Renal cortex interstitium (tissue), 11 donors: ENCODE measurements at regions not wholly inside any gene's neighbourhood (a gene's known extent, or its start where the extent isn't known, plus 50 kb on each side); places are given as distances from the start of the nearest gene placed in this dataset.
"Not testable (repeated sequence)": the region's sequence is repeated elsewhere in the genome, so short reads cannot be mapped to it uniquely, and the experiment has no call there.

Source experiments
- DNase-seq, 11 donors: peaks; one replicate each; pipeline ENCODE4 v3.0.0-alpha.2; 2013; ENCODE audit warnings: low read depth in 9 of 11, low spot score in 4 of 11; ENCODE audit errors: extremely low read depth in 1 of 11

DNA sequence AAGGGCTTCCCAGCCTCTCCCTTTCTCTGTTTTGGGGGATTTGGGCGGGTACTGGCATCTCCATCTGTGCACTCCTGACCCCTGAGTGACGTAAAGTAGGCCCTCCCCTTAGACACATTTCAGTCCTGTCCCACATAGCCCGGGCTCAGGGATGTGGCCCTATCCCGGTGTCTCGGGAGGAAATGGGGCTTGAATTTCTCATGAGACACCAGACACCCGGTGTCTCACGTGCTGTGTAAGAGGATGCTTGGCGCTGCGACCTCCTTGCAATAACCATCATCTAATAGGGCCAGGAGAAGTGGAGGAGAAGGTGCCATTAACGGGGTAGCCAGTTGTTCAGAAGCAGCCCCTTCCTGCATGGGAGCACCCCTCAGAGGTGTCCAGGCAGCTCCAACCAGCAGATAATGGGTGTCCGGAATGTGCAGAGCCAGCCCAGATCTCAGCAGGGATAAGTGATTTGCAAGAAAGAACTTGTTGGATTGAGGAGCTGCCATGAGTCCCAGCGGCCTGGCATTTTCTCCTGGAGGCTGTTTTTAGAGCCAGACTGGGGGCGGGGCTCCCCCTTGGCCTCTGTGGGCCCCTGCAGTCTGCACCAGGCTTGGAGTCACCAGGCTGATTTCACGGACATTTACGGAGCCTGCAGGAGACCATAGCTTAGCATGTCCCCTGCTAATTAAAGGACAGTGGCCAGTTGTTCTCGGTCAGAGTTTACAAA, 372.0 kb downstream of the PREX1 start:
- DNase-seq: no peak

- DNase-seq: no peak
Observed at GRCh38 chr20:48454671-48455490, 372.9 kb downstream of the PREX1 start.

GRCh38 chr20:48453477-48454093, 374.2 kb downstream of the PREX1 start:
- DNase-seq: no peak

DNA sequence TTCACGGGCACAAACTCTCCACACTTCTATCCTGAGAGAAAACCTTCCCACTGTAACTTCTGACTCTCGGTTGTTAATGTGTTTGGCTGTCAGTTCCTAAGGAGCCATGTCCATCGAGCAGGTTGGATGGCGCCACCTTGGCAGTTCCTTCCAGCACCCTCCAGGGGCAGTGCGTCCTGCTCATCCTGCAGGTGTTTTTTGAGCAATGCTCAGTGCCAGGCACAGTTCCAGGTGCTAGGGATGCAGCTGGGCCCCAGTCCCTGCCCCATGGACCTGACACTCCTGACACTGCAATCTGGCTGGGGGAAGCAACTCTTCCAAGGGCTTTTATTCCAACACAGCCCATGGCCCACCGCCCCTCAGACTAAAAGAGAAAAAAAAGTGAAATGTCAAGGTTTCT, 376.4 kb downstream of the PREX1 start:
- DNase-seq: no peak

DNA sequence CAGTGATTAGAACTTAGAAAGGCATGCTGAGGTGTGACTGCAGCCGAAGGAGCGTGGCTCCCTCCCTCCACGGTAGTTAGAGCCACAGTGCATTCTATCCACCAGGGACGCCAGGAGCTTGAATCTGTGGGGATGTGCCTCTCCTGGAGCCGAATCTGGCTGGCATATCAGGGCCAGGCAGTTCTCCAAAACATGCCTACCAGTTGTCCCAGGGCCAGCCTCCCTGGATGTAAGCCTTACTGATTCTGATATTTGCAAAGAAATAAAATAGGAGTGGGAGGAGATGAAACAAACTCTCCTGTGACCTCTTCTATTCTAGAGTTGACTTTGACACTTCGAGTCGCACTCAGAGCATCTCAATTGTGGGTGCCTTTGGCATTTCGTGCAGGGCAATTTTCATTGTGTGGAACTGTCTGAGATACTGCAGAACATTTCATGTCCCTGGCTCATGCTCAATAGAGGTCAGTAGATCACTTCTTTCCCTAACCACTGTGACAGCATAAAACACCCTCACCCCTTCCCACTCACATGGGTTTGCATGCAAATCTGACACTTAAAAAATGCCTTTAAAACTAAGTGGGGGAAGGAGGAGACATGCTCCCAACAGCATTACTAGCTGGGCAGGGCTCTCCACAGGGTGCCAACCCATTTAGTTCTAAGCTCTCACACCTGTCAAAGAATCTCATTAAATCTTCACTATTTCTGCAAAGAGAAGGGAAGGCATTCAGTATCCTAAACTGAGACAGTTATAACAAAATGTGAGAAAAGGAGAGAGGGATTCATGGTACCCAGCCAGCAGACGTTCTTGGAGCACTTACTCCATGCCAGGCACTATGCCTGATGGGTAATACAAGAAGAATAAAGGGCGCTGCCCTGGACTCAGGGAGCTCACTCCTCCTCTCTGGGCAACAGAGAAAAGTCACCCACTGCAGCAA, 378.9 kb downstream of the PREX1 start:
- no peak for DNase-seq

GRCh38 chr20:48447456-48447855, 380.3 kb downstream of the PREX1 start:
- DNase-seq: no peak

DNA sequence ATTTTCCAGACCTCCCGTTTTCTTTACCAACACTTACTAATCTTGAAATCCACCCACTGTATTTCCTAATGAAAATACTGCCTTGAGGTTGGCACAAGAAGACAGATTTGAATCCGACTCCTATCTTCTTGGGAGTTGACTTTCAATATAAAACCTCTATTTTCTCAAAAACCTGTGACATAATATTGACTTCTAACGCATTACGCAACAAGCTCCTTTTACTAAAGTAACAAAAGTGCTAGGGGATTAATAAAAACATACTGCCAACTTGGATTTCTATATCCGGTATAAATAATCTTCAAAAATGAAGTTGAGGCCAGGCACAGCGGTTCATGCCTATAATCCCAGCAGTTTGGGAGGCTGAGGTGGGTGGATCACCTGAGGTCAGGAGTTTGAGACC, 382.0 kb downstream of the PREX1 start:
- DNase-seq: no peak

DNA sequence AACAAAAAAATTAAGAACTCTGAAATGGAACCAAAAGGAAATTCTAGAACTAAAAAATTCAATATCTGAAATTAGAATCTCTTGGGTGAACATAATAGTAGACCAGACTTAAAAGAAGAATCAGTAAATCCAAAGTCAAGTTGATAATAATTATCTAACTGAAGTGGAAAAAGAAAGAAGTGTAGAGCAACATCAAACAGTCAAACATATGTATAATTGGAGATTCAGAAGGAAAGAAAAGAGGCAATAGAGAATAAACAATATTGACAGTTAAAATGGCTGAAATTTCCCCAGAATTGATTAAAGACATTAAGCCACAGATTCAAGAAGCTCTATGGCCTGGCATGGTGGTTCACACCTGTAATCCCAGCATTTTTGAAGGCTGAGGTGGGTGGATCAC, 383.6 kb downstream of the PREX1 start:
- DNase-seq: no peak

DNA sequence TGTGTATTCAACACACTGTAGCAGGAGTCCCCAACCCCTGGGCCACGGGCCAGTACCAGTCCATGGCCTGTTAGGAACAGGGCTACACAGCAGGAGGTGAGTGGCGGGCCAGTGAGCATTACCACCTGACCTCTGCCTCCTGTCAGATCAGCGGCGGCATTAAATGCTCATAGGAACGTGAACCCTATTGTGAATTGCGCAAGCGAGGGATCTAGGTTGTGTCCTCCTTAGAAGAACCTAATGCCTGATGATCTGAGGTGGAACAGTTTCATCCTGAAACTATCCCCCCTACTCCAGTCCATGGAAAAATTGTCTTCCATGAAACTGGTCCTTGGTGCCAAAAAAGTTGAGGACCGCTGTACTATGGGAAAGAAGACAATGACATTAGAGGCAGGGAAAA, 386.9 kb downstream of the PREX1 start:
- no peak for DNase-seq

DNA sequence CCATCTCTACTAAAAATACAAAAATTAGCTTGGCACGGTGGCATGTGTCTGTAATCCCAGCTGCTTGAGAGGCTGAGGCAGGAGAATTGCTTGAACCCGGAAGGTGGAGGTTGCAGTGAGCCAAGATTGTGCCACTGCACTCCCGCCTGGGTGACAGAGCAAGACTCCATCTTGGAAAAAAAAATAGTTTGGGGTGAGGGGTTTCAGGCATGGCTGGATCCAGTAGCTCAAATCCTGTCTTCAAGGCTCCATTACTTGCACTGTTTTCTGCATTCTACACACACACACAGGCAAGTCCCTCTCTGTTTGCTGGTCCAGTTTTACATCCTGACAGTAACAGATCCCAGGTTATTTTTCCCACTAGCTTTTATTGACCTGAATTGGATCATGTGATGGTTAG, 387.5 kb downstream of the PREX1 start:
- not testable (repeated sequence) for DNase-seq

DNA sequence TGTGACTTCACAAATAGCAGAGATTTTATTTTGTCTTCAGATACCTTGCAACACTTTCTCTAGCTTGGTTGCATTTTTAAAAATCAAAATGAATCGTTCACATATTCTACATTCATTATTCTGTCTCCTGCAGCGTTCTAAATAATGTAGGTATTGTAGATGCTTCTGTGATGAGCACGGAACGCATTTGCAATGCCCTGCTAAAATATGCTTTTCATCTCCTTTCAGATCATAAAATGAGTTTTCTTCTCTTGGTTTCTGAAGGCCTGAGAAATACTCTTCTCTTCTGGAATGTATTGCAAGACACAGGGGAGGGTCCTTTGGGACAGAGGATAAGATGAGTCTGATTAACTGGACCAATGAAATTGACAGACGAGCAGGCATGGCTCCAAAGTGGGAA, 390.7 kb downstream of the PREX1 start:
- no peak for DNase-seq

GRCh38 chr20:48436609-48437008, 391.2 kb downstream of the PREX1 start:
- not testable (repeated sequence) for DNase-seq

DNA sequence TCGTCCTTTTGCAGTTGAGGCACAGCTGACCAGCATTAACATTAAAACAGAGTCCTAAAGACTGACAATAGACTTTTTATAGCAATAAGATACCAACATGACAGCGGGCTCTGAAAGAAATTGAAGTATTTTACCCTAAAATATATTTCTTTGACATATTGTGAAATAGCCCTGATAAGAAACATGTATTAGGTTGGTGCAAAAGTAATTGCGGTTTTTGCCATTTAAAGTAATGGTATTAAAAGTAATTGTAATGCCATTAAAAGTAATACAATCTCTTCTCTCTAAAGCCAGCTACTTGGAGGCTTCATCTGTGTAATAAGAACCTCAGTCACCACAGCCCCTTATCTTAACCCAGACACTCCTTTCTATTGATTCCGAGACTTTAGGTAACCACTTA, 394.6 kb downstream of the PREX1 start:
- no peak for DNase-seq

GRCh38 chr20:48432494-48432832, 395.3 kb downstream of the PREX1 start:
- no peak for DNase-seq

- DNase-seq: no peak
Observed at GRCh38 chr20:48431653-48432493, 395.9 kb downstream of the PREX1 start.

- no peak for DNase-seq
Observed at GRCh38 chr20:48426630-48427029, 401.2 kb downstream of the PREX1 start.

DNA sequence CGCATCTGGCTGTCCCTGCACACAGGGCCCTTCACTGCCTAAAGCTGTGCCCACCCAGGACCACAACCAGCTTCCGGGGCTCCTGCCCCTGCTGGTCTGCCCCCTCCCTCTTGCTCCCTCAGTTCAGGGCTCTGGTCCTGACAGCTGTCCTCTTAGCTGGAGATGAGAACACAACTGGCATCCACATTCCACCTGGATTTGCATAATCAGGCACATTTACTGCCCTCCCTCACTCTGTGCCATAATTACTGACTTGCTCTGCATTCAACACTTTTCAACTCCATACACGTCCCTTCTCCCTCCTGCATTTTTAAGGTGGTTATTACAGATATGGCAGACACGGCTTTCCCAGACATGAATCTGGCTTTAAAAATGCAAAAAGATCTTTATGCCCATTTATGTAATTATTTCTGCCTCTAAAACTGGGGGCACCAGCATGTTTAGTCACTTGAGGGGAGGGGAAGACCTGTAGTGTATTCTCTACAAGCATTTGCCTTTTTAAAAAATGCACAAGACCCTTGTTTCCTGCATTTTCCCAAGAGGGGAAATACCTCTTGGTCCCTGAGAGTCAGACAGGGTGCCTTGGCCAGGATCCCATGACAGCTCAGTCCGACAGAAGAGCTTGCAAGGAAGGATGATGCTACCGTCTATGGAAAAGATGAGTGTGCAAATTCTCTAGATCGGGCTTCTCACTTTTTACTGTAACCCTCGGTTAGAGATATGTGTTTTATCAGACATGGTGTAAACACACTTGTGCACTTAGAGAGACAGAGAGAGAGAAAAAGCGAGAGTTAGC, 401.8 kb downstream of the PREX1 start:
- no peak for DNase-seq

DNA sequence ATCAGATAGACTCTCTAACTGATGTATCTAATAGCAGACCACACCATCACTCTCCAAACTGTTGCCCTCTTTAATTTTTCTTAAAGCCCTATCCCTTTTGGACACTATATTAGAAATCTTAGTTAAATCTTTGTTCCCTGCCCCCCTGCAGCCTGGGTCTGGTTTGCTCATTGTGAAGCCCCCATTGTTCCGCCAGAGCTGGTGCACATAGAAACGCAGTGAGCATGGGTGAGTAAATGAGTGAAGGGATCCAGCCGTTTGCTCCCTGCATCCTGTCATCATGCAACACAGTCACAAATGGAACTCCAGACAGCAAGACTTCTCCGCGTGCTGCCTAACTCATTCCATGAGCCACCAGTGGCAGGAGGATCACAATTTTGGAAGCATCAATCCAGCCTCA, 402.5 kb downstream of the PREX1 start:
- no peak for DNase-seq
